GM12865 (cell line): ENCODE measurements at regions not wholly inside any gene's neighbourhood (a gene's known extent, or its start where the extent isn't known, plus 50 kb on each side); places are given as distances from the start of the nearest gene placed in this dataset.
"Not testable (repeated sequence)": the region's sequence is repeated elsewhere in the genome, so short reads cannot be mapped to it uniquely, and the experiment has no call there.

Experiments
- DNase-seq: peaks from one replicate; pipeline ENCODE4 v3.0.0; 2010; ENCODE audit warnings: low read depth
- H3K4me3 ChIP-seq: 2 replicates; pipeline ENCODE4 v1.5.1; 2011; ENCODE audit warnings: mild to moderate bottlenecking, low read depth, low read length, control low read depth
- TF ChIP-seq, protein P1 (sequence below): IDR thresholded peaks from 2 replicates; pipeline ENCODE4 v1.5.1; 2011; ENCODE audit warnings: low read length, control low read depth, low read depth, inconsistent platforms; ENCODE audit not compliant: insufficient read depth; ENCODE audit errors: missing control alignments

GRCh38 chr1:190011585-190011984 is 466.1 kb downstream of the BRINP3 start:
- TF ChIP-seq, protein P1, sequence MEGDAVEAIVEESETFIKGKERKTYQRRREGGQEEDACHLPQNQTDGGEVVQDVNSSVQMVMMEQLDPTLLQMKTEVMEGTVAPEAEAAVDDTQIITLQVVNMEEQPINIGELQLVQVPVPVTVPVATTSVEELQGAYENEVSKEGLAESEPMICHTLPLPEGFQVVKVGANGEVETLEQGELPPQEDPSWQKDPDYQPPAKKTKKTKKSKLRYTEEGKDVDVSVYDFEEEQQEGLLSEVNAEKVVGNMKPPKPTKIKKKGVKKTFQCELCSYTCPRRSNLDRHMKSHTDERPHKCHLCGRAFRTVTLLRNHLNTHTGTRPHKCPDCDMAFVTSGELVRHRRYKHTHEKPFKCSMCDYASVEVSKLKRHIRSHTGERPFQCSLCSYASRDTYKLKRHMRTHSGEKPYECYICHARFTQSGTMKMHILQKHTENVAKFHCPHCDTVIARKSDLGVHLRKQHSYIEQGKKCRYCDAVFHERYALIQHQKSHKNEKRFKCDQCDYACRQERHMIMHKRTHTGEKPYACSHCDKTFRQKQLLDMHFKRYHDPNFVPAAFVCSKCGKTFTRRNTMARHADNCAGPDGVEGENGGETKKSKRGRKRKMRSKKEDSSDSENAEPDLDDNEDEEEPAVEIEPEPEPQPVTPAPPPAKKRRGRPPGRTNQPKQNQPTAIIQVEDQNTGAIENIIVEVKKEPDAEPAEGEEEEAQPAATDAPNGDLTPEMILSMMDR, result no peak
- no peak overlapping the region for H3K4me3 ChIP-seq
- DNase-seq, result no peak

- DNase-seq, H3K4me3 ChIP-seq: not testable (repeated sequence)
These were observed 458.5 kb downstream of the BRINP3 start for GRCh38 chr1:190019151-190019550.

GRCh38 chr1:190019717-190020116 is 457.9 kb downstream of the BRINP3 start:
- peak; percentile 28 for DNase-seq
- TF ChIP-seq, protein P1, result no peak
- H3K4me3 ChIP-seq, result no peak overlapping the region

DNA sequence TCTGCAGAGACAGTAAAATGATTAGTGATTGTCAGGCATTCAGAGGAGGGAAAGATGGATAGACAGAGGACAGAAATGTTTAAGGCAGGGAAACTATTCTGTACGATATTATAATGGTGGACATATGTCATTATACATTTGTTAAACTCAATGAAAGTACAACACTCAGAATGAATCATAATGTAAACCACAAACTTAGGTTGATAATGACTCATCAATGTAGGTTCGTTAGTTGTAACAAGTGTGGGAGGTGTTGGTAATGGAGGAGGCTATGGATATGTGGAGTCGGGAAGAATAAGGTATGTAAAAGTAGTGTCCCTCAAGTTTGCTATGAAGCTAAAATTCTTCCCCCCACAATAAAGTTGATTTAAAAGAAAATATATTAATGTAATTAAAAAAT is 455.0 kb downstream of the BRINP3 start:
- H3K4me3 ChIP-seq, result no peak overlapping the region
- TF ChIP-seq, protein P1, result no peak
- DNase-seq, result peak; percentile 6

DNA sequence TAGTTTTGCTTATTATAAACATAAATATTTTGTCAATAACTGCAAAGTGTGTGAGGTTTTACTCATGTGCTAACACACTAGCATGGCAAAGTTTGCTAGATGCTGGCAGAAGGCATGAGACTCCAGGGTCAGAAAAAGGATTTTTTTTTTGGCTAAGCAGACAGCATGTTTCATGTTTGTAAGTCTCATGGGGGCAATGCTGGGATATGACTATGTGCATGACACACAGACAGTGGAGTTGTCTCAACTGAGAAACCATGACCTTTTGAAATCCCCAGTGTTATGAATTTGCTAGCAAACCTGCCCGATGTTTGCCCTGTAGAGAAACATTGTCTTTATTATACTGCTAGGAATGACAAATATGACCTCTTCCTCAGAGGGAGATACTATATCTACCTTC is 448.2 kb downstream of the BRINP3 start:
- no peak for DNase-seq
- TF ChIP-seq, protein P1, result no peak
- no peak overlapping the region for H3K4me3 ChIP-seq

- TF ChIP-seq, protein P1, result no peak
- no peak overlapping the region for H3K4me3 ChIP-seq
- DNase-seq, result no peak
These were observed 434.0 kb downstream of the BRINP3 start for GRCh38 chr1:190043655-190044054.

GRCh38 chr1:190046231-190046630 is 431.4 kb downstream of the BRINP3 start:
- DNase-seq, result no peak
- TF ChIP-seq, protein P1, result no peak
- H3K4me3 ChIP-seq, result no peak overlapping the region
